GM18909 (cell line): ENCODE measurements at regions not wholly inside any gene's neighbourhood (a gene's known extent, or its start where the extent isn't known, plus 50 kb on each side); places are given as distances from the start of the nearest gene placed in this dataset.
"Not testable (repeated sequence)": the region's sequence is repeated elsewhere in the genome, so short reads cannot be mapped to it uniquely, and the experiment has no call there.

Experiments
- ATAC-seq: cut with Tn5 transposase; IDR thresholded peaks from one replicate; pipeline ENCODE4 v1.9.1; 2021; ENCODE audit warnings: mild to moderate bottlenecking; ENCODE audit not compliant: unreplicated experiment, poor library complexity

- not testable (repeated sequence) for ATAC-seq
Measured at GRCh38 chrX:149420566-149420965, 84.5 kb downstream of the IDS start.

- no peak for ATAC-seq
Measured at GRCh38 chrX:149398027-149398426, 107.1 kb downstream of the IDS start.

- ATAC-seq, result no peak
Measured at GRCh38 chrX:149392921-149393320, 112.2 kb downstream of the IDS start.

- no peak for ATAC-seq
Measured at GRCh38 chrX:149383852-149384251, 121.3 kb downstream of the IDS start.

- ATAC-seq, result no peak
Measured at GRCh38 chrX:149374751-149375150, 130.4 kb downstream of the IDS start.

DNA sequence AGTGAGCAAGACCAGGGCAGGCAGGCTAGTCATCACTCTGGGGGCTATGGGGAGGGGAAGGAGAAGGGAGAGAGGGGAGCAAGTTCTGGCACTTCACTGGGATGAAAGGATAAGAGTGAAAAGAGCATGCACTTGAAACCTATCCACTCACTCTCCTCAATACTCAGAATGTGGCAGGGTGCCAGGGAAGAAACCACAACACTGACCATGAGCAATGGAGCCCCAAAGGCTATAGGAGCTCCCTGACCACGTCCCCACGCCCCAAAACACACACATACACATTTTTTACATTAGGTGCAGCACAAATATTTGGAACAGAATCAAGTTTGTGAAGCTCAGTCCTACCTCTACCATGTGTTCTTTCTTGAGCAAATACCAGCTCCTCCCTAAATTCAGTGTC lies 132.2 kb downstream of the IDS start:
- no peak for ATAC-seq

GRCh38 chrX:149371986-149372385 lies 133.1 kb downstream of the IDS start:
- ATAC-seq, result no peak

- no peak for ATAC-seq
Measured at GRCh38 chrX:149370097-149370496, 135.0 kb downstream of the IDS start.

DNA sequence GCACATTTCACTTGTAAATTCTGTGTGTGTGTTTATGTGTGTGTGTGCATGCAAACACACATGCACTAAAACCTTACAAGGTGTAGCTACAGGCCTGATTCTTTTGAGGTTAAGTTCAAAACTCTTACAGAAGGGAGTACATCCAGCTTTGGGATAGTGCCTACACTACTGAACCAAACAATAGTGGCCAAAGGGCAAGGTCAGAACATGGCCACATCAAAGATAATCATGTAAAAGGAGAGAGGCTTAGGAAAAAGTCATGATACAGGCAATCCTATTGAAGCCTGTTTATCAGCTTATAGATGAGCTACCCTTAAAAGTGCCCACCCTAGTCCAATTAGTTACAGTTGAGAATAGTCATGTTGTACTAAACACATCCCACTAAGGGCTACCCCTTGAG lies 139.6 kb downstream of the IDS start:
- ATAC-seq, result no peak

DNA sequence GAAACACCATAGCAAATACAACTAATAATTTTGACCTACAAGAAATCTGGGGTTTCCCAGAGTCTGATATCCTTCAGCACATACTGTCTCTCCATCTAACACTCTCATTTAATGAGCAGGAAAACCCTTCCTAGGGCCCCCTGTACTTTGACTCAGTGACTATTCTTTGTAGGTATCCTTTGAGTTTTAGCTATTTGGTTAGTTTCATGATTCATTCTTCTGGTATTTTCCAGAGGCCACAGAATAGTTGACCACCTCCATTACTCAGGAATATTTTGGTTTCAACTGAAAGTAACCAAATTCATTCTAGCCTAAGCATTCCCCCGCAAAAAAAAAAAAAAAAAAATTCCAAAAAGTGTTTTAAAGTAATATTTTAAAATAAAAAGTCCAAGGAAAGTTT lies 140.0 kb downstream of the IDS start:
- no peak for ATAC-seq

DNA sequence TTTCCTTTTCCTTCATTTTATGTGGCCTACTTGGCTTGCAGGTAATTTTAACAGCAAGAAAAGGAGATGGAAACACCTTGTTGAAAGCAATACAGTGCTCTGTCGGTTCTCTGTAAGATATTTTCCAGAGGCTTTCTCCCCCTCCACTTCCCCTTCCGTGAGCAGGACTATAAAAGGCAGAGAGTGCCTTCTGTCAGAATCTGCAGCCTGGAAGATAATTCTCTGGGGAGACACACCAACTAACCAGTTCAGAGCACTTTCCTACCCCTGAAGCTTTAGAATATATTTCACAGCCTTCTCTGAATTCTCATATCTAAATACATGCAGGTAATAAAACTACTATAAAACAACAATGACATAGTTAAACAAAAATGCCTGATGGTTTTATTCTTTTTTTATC lies 141.1 kb downstream of the IDS start:
- no peak for ATAC-seq

- no peak for ATAC-seq
Measured at GRCh38 chrX:149346306-149346705, 158.8 kb downstream of the IDS start.

DNA sequence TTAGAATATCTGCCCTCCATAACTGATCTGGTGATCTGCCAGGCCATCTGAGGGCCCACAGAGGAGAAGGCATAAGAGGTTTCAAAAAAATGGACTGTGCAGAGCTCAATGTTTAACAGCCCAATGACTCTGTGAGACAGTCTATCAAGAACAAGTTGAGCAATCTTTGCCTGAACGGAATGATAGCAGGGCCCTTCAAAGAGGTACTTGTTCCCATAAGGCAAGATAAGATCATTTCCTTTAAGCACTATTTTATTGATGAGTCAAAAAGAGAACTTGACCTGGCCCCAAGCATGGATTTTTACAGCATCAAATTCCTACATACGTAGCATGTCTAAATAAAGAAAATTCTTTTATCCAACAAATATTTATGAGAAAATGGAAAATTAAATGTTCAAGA lies 182.8 kb downstream of the IDS start:
- ATAC-seq, result no peak

GRCh38 chrX:149313871-149314371 lies 191.2 kb downstream of the IDS start:
- no peak for ATAC-seq

- ATAC-seq, result no peak
Measured at GRCh38 chrX:149312988-149313387, 192.1 kb downstream of the IDS start.

DNA sequence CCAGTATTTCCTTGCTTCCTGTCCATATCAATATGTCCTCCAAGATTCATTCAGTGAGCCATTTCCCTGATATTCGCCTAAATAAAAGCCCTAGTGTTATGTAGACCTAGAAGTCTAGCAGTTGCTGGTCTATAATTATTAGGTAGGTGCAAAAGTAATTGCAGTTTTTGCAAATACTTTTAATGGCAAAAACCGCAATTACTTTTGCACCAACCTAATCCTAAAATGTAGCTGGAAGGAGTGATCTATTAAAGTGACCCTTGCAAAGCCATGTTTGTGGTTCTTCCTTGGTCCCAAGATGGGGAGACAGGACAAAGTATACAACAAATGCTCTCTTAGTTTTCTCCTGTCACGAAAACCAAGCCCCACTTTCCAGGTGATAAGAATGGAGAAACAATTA lies 193.0 kb downstream of the IDS start:
- ATAC-seq, result no peak

DNA sequence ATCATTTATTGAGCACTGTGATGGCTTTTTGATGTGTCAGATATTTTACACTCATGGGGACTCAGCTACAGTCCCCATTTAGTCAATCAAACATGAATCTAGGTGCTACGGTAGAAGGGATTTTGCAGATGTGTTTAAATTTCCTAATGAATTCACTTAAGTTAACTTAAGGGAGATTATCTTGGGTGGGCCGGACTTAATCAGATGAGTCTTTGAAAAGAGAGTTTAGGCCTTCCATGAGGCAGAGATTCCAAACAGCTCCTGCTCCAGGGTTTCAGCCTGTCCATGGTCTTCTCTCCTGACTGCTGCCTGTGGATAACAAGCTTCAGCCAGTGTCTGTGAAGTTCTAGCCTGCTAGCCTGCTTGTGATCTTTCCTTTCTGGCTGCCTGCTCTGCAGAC lies 202.4 kb downstream of the IDS start:
- ATAC-seq, result no peak

DNA sequence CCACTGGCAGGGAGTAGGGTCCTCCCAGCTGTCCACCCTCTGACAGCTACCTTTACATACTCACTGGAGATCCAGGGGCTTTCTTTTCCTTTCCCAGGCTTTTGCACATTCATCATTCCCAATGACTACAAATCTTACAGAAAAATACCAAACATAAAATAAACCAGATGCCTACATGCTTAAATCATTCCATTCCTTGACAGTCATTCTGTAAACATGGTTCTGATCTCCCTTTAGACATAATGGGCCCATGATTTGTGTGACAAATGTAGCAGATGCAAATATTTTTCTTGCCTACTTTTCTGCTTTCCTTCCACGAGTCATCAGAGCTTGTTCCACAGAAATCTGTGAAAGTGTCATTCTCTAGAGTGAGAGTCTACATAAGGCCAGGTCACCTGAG lies 207.0 kb downstream of the IDS start:
- no peak for ATAC-seq

GRCh38 chrX:149296092-149296491 lies 209.0 kb downstream of the IDS start:
- no peak for ATAC-seq

GRCh38 chrX:149286940-149287349 lies 218.2 kb downstream of the IDS start:
- ATAC-seq, result peak; percentile 88

GRCh38 chrX:149284616-149285015 lies 220.5 kb downstream of the IDS start:
- no peak for ATAC-seq

DNA sequence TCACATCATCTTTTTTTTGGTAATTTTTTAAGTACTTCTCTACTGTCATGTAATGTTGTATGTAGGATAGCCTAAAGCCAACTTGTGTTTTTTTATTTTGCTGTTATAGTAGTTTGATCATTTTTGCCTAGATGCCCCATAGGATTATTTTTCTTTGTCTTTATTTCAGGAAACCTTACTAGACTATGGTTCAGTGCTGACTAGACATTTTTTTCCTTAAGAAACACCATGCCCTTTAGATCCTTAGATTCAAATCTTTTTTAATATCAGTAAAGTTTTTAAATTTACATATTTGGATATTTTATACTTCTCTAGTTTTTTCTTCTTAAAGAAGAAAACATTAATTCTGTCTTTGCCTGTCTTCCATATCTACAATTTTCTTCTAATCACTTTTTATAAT lies 221.3 kb downstream of the IDS start:
- no peak for ATAC-seq

DNA sequence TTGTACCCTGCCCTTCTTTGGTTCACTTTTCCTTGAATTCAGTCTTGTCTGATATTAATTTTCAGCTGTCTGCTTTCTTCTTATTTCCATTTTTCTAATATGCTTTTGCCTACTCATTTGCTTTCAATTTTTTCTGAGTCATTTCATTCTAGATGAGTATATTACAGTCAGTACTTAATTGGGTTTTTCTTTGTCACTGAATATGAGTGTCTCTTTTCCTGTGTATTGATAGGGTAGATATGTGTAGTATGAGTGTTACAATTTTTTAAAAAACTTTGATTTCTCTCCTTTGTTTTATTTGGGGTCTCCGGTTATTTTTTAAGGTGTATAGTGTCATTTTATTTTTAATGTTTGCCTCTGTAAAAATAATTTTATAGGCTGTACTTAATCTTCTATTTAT lies 222.2 kb downstream of the IDS start:
- ATAC-seq, result no peak
